Adrenal gland (tissue), 9 donors: ENCODE measurements at regions not wholly inside any gene's neighbourhood (a gene's known extent, or its start where the extent isn't known, plus 50 kb on each side); places are given as distances from the start of the nearest gene placed in this dataset.

Source experiments
- DNase-seq, 7 donors: peaks; one replicate each; pipeline ENCODE4 v3.0.0-alpha.2; 2019 to 2020
- H3K27ac ChIP-seq, 5 donors: fragments of 200-600 bp; sonication (generic) in 4 of 5; 1 replicate in 3 of 5; 2 replicates in 2 of 5; pipeline versions ENCODE4 v1.5.1 to v1.8.0; 2016 to 2020; ENCODE audit warnings: mild to moderate bottlenecking in 1 of 5
- H3K27me3 ChIP-seq: fragments of 200-600 bp; 2 replicates; pipeline ENCODE4 v1.8.0; 2021
- H3K36me3 ChIP-seq, 2 donors: fragments of 200-600 bp; replicated peaks in 1 of 2; 1 replicate in 1 of 2; 2 replicates in 1 of 2; pipeline versions ENCODE4 v1.5.1 to v1.8.0; 2018 to 2022
- H3K4me1 ChIP-seq, 2 donors: fragments of 200-600 bp; replicated peaks in 1 of 2; 1 replicate in 1 of 2; 2 replicates in 1 of 2; pipeline versions ENCODE4 v1.5.1 to v1.8.0; 2018 to 2021
- H3K4me3 ChIP-seq, 4 donors: fragments of 200-600 bp; sonication (generic) in 3 of 4; one replicate each; pipeline ENCODE4 v1.5.1; 2016 to 2018
- H3K9me3 ChIP-seq, 3 donors: fragments of 200-600 bp; sonication (generic) in 1 of 3; replicated peaks in 1 of 3; 1 replicate in 2 of 3; 2 replicates in 1 of 3; pipeline versions ENCODE4 v1.5.1 to v1.8.0; 2016 to 2021
- CTCF ChIP-seq, 6 experiments: fragments of 450-650 bp in 4 of 6; fragments of 200-600 bp in 2 of 6; sonication (generic) in 1 of 6; IDR thresholded peaks; 1 replicate in 5 of 6; 2 replicates in 1 of 6; pipeline versions ENCODE4 v1.5.1 to v1.8.0; 2016 to 2021; ENCODE audit warnings: antibody characterized with exemption in 6 of 6, mild to moderate bottlenecking in 2 of 6, moderate library complexity in 1 of 6
- POLR2A ChIP-seq, 2 donors: fragments of 450-650 bp; IDR thresholded peaks; one replicate each; pipeline ENCODE4 v1.6.1; 2017; ENCODE audit warnings: antibody characterized with exemption in 2 of 2, mild to moderate bottlenecking in 2 of 2, moderate library complexity in 1 of 2
- WGBS, 4 donors: extraction: QIAGEN DNeasy Blood & Tissue Kit in 2 of 4; methylation state at CpG; one replicate each; pipeline versions ENCODE4 v1.1.5 to v1.1.7; 2013 to 2017; 5-methylcytosine and 5-hydroxymethylcytosine counted together
- intact Hi-C, 2 donors: fragments of 100-400 bp; cut with DNase I; formaldehyde crosslinking; loops; one replicate each; pipeline versions ENCODE4 v1.14.1 to v1.15.0; 2022 to 2023
- donor health status: healthy with polysubstance abuse.
- donor health status: Bipolar disorder and iron deficiency.
- donor health status: DM: yes; HTN: yes; CAD: no.
- donor health status: DM: no; HTN: no; CAD: no.
- donor health status: DM: no; HTN: no; CAD: no.

GRCh38 chr7:131061158-131061557 is 266.5 kb upstream of the MKLN1 start:
- H3K27ac ChIP-seq, result no peak overlapping the region
- no peak overlapping the region for H3K4me3 ChIP-seq
- H3K27me3 ChIP-seq, result no peaks in the 10 kb centered on the region
- 77 to 90% (median 82%) methylated on average over 5 of the region's 5 CpGs for WGBS, 4 donors
- no peaks in the 10 kb centered on the region for H3K36me3 ChIP-seq
- H3K9me3 ChIP-seq, result no peaks in the 10 kb centered on the region
- intact Hi-C loops, result no loop called here
- TF ChIP-seq POLR2A (IDR thresholded peaks at IDR 0.05), result no peak
- no peak for TF ChIP-seq CTCF (IDR thresholded peaks at IDR 0.05)
- DNase-seq, result no peak
- H3K4me1 ChIP-seq, result peaks cover 29 to 36% of the 10 kb centered on the region in 2 donors

GRCh38 chr7:131061818-131062217 is 265.9 kb upstream of the MKLN1 start:
- intact Hi-C loops, result no loop called here
- TF ChIP-seq CTCF (IDR thresholded peaks at IDR 0.05) (no peak), POLR2A (IDR thresholded peaks at IDR 0.05) (no peak)
- no peaks in the 10 kb centered on the region for H3K36me3 ChIP-seq
- H3K9me3 ChIP-seq, result no peaks in the 10 kb centered on the region
- H3K27ac ChIP-seq, result no peak overlapping the region
- peaks cover 22 to 36% of the 10 kb centered on the region in 2 donors for H3K4me1 ChIP-seq
- H3K27me3 ChIP-seq, result no peaks in the 10 kb centered on the region
- WGBS, 4 donors, result 91 to 94% (median 94%) methylated on average over 4 of the region's 4 CpGs
- H3K4me3 ChIP-seq, result no peak overlapping the region
- DNase-seq, result no peak

GRCh38 chr7:131066635-131067034 is 261.0 kb upstream of the MKLN1 start:
- no peak overlapping the region for H3K4me3 ChIP-seq

GRCh38 chr7:131067220-131067619 is 260.5 kb upstream of the MKLN1 start:
- no peak for DNase-seq
- Histone ChIP-seq H3K4me1 (peaks cover 7 to 46% of the 10 kb centered on the region in 2 donors), H3K9me3 (no peaks in the 10 kb centered on the region), H3K27me3 (no peaks in the 10 kb centered on the region), H3K36me3 (no peaks in the 10 kb centered on the region), H3K4me3 (no peak overlapping the region), H3K27ac (peak overlapping the region in 1 of 5 donors; percentile 24)
- intact Hi-C loops, result no loop called here
- WGBS, 4 donors, result 67 to 81% (median 74%) methylated on average over 4 to 5 of the region's 5 CpGs
- TF ChIP-seq CTCF (IDR thresholded peaks at IDR 0.05) (no peak), POLR2A (IDR thresholded peaks at IDR 0.05) (no peak)

More at GRCh38 chr7:131066635-131067034, 261.0 kb upstream of the MKLN1 start:
- H3K9me3 ChIP-seq, result no peaks in the 10 kb centered on the region
- DNase-seq, result no peak
- no peaks in the 10 kb centered on the region for H3K36me3 ChIP-seq
- peak overlapping the region in 1 of 5 donors; percentile 24 for H3K27ac ChIP-seq
- TF ChIP-seq POLR2A (IDR thresholded peaks at IDR 0.05) (no peak), CTCF (IDR thresholded peaks at IDR 0.05) (no peak)
- peaks cover 7 to 41% of the 10 kb centered on the region in 2 donors for H3K4me1 ChIP-seq
- H3K27me3 ChIP-seq, result no peaks in the 10 kb centered on the region
- intact Hi-C loops, result no loop called here
